ENCODE measurements at regions not wholly inside any gene's neighbourhood (a gene's known extent, or its start where the extent isn't known, plus 50 kb on each side); places are given as distances from the start of the nearest gene placed in this dataset.

DNA sequence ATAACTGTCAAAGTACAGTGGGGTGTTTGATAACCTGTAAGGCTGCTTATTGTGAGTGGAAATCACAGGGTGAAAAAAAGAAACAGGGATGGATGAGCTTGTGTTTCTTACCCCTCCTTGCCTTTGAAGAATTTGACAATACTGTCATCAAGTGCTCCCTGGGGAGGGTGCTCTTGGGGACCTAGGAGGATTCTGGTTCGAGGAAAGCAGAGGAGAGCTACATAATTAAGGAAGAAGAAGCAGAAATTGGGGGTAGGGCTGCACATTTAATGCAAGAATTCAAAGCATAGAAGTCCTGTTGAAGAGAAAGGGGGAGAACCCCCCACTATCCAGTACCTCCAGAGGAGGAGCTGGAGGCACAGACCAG, 208.1 kb upstream of the PHYHIPL start:
- no peaks in the 10 kb centered on the region for H3K36me3 ChIP-seq (ENCODE audit: control insufficient read depth, insufficient read depth, low read length)
- TF ChIP-seq, protein P1, sequence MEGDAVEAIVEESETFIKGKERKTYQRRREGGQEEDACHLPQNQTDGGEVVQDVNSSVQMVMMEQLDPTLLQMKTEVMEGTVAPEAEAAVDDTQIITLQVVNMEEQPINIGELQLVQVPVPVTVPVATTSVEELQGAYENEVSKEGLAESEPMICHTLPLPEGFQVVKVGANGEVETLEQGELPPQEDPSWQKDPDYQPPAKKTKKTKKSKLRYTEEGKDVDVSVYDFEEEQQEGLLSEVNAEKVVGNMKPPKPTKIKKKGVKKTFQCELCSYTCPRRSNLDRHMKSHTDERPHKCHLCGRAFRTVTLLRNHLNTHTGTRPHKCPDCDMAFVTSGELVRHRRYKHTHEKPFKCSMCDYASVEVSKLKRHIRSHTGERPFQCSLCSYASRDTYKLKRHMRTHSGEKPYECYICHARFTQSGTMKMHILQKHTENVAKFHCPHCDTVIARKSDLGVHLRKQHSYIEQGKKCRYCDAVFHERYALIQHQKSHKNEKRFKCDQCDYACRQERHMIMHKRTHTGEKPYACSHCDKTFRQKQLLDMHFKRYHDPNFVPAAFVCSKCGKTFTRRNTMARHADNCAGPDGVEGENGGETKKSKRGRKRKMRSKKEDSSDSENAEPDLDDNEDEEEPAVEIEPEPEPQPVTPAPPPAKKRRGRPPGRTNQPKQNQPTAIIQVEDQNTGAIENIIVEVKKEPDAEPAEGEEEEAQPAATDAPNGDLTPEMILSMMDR (IDR thresholded peaks at IDR 0.05; ENCODE audit: insufficient read depth, low read length, poor library complexity, severe bottlenecking), result no peak
- no peaks in the 10 kb centered on the region; the same call in 1 of the 2 replicates for H3K27me3 ChIP-seq (replicated peaks; ENCODE audit: control insufficient read depth, insufficient read depth, low read length)
- no peak for DNase-seq (ENCODE audit: extremely low read depth, insufficient read length)
- H3K4me3 ChIP-seq (replicated peaks; ENCODE audit: low read depth, low read length), result no peak overlapping the region

DNA sequence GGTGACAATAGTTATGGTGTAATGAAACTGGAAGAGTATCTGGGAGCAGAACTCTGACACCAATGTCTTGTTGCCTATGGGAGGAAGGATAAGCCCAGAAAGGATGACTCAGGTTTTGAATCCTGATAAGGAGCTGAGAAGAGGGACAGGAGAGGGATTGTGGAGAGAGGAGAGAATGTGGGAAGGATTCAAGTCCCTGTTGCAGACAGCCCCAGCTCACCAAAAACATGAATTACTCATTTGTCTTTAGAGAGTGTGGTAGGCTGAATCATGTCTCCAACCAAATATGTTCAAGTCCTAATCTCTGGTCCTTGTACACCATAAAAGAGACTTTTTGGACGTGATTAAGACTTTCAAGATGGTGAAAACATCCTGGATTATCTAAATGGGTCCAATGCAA, 206.9 kb upstream of the PHYHIPL start:
- Histone ChIP-seq H3K4me3 (replicated peaks; ENCODE audit: low read depth, low read length) (no peak overlapping the region), H3K27me3 (replicated peaks; ENCODE audit: control insufficient read depth, insufficient read depth, low read length) (no peaks in the 10 kb centered on the region; the same call in 1 of the 2 replicates), H3K36me3 (ENCODE audit: control insufficient read depth, insufficient read depth, low read length) (no peaks in the 10 kb centered on the region)
- DNase-seq (ENCODE audit: extremely low read depth, insufficient read length), result no peak
- TF ChIP-seq, protein P1 (IDR thresholded peaks at IDR 0.05; ENCODE audit: insufficient read depth, low read length, poor library complexity, severe bottlenecking), result no peak

DNA sequence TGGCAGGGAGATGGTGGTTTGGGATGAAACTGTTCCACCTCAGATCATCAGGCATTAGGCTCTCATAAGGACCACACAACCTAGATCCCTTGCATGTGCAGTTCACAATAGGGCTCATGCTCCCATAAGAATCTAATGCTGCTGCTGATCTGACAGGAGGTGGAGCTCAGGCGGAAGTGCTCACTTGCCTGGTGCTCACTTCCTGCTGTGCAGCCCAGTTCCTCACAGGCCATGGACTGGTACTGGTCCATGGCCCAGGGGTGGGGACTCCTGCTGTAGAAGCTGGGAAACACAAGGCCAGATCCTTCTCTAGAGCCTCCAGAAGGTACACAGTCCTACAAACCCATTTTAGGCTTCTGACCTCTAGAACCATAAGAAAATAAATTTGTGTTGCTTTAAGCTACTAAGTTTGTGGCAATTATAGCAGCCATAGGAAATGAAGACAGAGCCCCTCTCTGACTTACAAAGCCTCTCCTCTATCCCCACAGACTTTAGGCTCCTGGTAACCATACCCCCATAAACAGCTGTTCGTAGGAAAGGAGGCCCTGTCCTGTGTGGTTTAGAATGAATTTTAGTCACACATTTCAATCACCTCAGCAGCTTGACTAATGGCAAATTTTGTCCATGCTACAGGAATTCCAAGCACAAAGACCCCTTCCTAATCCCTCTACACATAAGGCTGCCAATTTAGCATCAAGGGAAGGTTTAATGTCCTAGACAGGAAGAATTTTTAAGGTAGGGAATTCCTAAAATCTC, 206.1 kb upstream of the PHYHIPL start:
- Histone ChIP-seq H3K4me3 (replicated peaks; ENCODE audit: low read depth, low read length) (no peak overlapping the region), H3K36me3 (ENCODE audit: control insufficient read depth, insufficient read depth, low read length) (no peaks in the 10 kb centered on the region), H3K27me3 (replicated peaks; ENCODE audit: control insufficient read depth, insufficient read depth, low read length) (no peaks in the 10 kb centered on the region; the same call in 1 of the 2 replicates)
- TF ChIP-seq, protein P1 (IDR thresholded peaks at IDR 0.05; ENCODE audit: insufficient read depth, low read length, poor library complexity, severe bottlenecking), result no peak
- DNase-seq (ENCODE audit: extremely low read depth, insufficient read length), result no peak

DNA sequence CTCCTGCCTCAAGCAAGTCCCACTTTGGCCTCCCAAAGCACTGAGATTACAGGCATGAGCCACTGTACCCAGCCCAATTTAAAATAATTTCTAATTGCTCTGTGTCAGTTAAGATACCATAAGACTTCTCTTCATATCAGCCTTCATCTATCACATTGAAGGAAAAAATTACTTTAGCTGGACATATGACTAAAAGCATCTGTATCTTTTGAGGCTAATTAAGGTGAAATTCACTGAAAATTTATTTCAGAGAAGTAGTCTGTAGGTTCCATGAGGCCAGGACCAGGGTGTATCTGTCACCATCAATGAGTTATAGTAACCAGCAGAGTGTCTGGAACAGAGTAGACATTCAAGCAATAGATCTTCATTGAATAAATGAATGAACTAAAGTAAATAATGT, 205.2 kb upstream of the PHYHIPL start:
- no peak for DNase-seq (ENCODE audit: extremely low read depth, insufficient read length)
- TF ChIP-seq, protein P1 (IDR thresholded peaks at IDR 0.05; ENCODE audit: insufficient read depth, low read length, poor library complexity, severe bottlenecking), result no peak
- no peaks in the 10 kb centered on the region; the same call in 1 of the 2 replicates for H3K27me3 ChIP-seq (replicated peaks; ENCODE audit: control insufficient read depth, insufficient read depth, low read length)
- no peaks in the 10 kb centered on the region for H3K36me3 ChIP-seq (ENCODE audit: control insufficient read depth, insufficient read depth, low read length)
- H3K4me3 ChIP-seq (replicated peaks; ENCODE audit: low read depth, low read length), result no peak overlapping the region

DNA sequence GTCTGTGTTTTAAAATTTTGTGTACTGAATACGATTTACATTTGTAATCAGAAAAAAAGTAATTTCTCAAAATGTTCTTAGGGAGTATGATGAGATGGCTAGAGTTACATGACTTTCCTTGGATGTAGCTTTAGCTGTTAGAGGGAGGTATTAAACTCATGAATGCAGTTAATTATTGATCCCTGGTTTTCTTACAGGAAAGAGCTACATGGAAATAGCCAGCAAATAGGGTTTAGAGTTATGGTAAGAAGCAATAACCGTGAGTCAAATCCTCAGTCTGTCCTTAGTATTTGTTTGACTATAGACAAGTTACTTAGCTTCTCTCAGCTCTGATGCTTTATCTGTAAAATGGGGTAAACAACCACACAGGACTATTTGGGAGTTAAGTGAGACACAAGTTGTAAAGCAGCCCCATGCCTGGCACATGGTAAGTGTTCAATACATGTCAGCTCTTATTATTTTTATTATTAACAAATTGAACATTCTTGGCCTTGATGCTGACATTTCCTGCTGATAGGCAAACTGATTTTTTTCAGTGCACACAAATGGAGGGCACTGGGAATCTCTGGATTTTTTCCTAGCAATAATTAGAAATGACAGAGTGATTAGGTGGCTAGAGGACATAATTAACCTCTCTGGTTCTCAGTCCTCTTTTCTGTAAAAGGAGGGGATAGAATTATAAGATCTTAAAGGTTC, 204.5 kb upstream of the PHYHIPL start:
- no peaks in the 10 kb centered on the region; the same call in 1 of the 2 replicates for H3K27me3 ChIP-seq (replicated peaks; ENCODE audit: control insufficient read depth, insufficient read depth, low read length)
- DNase-seq (ENCODE audit: extremely low read depth, insufficient read length), result no peak
- H3K4me3 ChIP-seq (replicated peaks; ENCODE audit: low read depth, low read length), result no peak overlapping the region
- H3K36me3 ChIP-seq (ENCODE audit: control insufficient read depth, insufficient read depth, low read length), result no peaks in the 10 kb centered on the region
- TF ChIP-seq, protein P1 (IDR thresholded peaks at IDR 0.05; ENCODE audit: insufficient read depth, low read length, poor library complexity, severe bottlenecking), result no peak

Measured in GM06990 (cell line).